Astrocyte (in vitro differentiated cells and primary cell): ENCODE measurements at regions not wholly inside any gene's neighbourhood (a gene's known extent, or its start where the extent isn't known, plus 50 kb on each side); places are given as distances from the start of the nearest gene placed in this dataset.

Source experiments
- DNase-seq: peaks from one replicate; pipeline ENCODE4 v3.0.0-alpha.2; 2010; ENCODE audit warnings: low read depth
- FAIRE-seq: peaks from 2 replicates; lab custom pipeline; 2011; peaks lifted over from hg19 to GRCh38; lab: Jason Lieb, UNC
- H2AFZ ChIP-seq: 2 replicates; pipeline ENCODE4 v1.6.0; 2012; ENCODE audit warnings: low read depth, low read length, inconsistent platforms
- H3K27ac ChIP-seq: 2 replicates; pipeline ENCODE4 v1.5.1; 2011; ENCODE audit warnings: low read depth, low read length, inconsistent platforms
- H3K27me3 ChIP-seq: 2 replicates; pipeline ENCODE4 v1.6.0; 2011; ENCODE audit warnings: low read length, inconsistent platforms; ENCODE audit not compliant: insufficient read depth
- H3K36me3 ChIP-seq: 2 replicates; pipeline ENCODE4 v1.5.1; 2011; ENCODE audit warnings: low read length, inconsistent platforms; ENCODE audit not compliant: insufficient read depth
- H3K4me1 ChIP-seq: 2 replicates; pipeline ENCODE4 v1.5.1; 2011; ENCODE audit warnings: low read length, inconsistent platforms; ENCODE audit not compliant: insufficient read depth
- H3K4me2 ChIP-seq: 2 replicates; pipeline ENCODE4 v1.6.0; 2012; ENCODE audit warnings: low read length, inconsistent platforms
- H3K4me3 ChIP-seq: 2 replicates; pipeline ENCODE4 v1.5.1; 2011; ENCODE audit warnings: low read depth, mild to moderate bottlenecking, low read length, inconsistent platforms; ENCODE audit not compliant: insufficient read depth
- H3K79me2 ChIP-seq: 2 replicates; pipeline ENCODE4 v1.6.0; 2012; ENCODE audit warnings: mild to moderate bottlenecking, low read length, inconsistent platforms; ENCODE audit not compliant: insufficient read depth
- H3K9ac ChIP-seq: 2 replicates; pipeline ENCODE4 v1.6.0; 2012; ENCODE audit warnings: mild to moderate bottlenecking, low read length, inconsistent platforms
- H3K9me3 ChIP-seq: 2 replicates; pipeline ENCODE4 v1.5.1; 2012; ENCODE audit warnings: low read depth, mild to moderate bottlenecking, low read length, inconsistent platforms; ENCODE audit not compliant: insufficient read depth
- H4K20me1 ChIP-seq: 2 replicates; pipeline ENCODE4 v1.6.0; 2012; ENCODE audit warnings: low read length, inconsistent platforms; ENCODE audit not compliant: insufficient read depth
- H3K27ac Mint-ChIP-seq: one replicate; pipeline ENCODE4 v1.8.0; 2021; ENCODE audit warnings: mild to moderate bottlenecking, mixed read lengths; ENCODE audit not compliant: unreplicated experiment
- H3K27me3 Mint-ChIP-seq: one replicate; pipeline ENCODE4 v1.8.0; 2021; ENCODE audit warnings: low read depth, mixed read lengths; ENCODE audit not compliant: unreplicated experiment
- H3K36me3 Mint-ChIP-seq: one replicate; pipeline ENCODE4 v1.8.0; 2021; ENCODE audit warnings: low read depth, mixed read lengths; ENCODE audit not compliant: unreplicated experiment
- H3K4me1 Mint-ChIP-seq: one replicate; pipeline ENCODE4 v1.8.0; 2021; ENCODE audit warnings: low read depth, mixed read lengths; ENCODE audit not compliant: unreplicated experiment
- H3K4me3 Mint-ChIP-seq: one replicate; pipeline ENCODE4 v1.8.0; 2021; ENCODE audit warnings: mild to moderate bottlenecking, moderate library complexity, mixed read lengths; ENCODE audit not compliant: unreplicated experiment
- H3K9me3 Mint-ChIP-seq: one replicate; pipeline ENCODE4 v1.8.0; 2021; ENCODE audit warnings: mild to moderate bottlenecking, mixed read lengths; ENCODE audit not compliant: unreplicated experiment
- CTCF ChIP-seq: IDR thresholded peaks from 2 replicates; pipeline ENCODE4 v1.5.1; 2011; ENCODE audit warnings: low read depth, mild to moderate bottlenecking, inconsistent platforms, low read length, moderate library complexity; ENCODE audit not compliant: insufficient read depth
- EZH2 ChIP-seq: IDR thresholded peaks from 2 replicates; pipeline ENCODE4 v1.6.1; 2012; ENCODE audit warnings: mild to moderate bottlenecking, low read length, inconsistent platforms; ENCODE audit not compliant: insufficient read depth

- no peak for FAIRE-seq
Observed at GRCh38 chr3:76377074-76377473, 591.7 kb upstream of the ZNF717 start.

GRCh38 chr3:76378789-76379188 lies 593.4 kb upstream of the ZNF717 start:
- Mint-ChIP-seq H3K4me1 (no peaks in the 10 kb centered on the region), H3K4me3 (no peak overlapping the region), H3K36me3 (no peaks in the 10 kb centered on the region), H3K27ac (no peak overlapping the region), H3K9me3 (no peaks in the 10 kb centered on the region), H3K27me3 (no peaks in the 10 kb centered on the region)
- Histone ChIP-seq H3K4me3 (no peak overlapping the region), H2AFZ (no peak overlapping the region), H4K20me1 (no peaks in the 10 kb centered on the region), H3K9me3 (no peaks in the 10 kb centered on the region), H3K27me3 (no peaks in the 10 kb centered on the region), H3K36me3 (no peaks in the 10 kb centered on the region), H3K4me1 (no peaks in the 10 kb centered on the region), H3K9ac (no peak overlapping the region), H3K27ac (no peak overlapping the region), H3K79me2 (no peaks in the 10 kb centered on the region), H3K4me2 (no peak overlapping the region)
- TF ChIP-seq CTCF, result no peak
- TF ChIP-seq EZH2, result no peak
- FAIRE-seq (no peak), DNase-seq (no peak)

More at GRCh38 chr3:76377074-76377473, 591.7 kb upstream of the ZNF717 start:
- no peaks in the 10 kb centered on the region for H3K4me1 ChIP-seq
- no peak overlapping the region for H3K4me2 ChIP-seq
- no peaks in the 10 kb centered on the region for H3K79me2 ChIP-seq
- peaks cover 4% of the 10 kb centered on the region for H3K4me1 Mint-ChIP-seq
- H4K20me1 ChIP-seq, result no peaks in the 10 kb centered on the region
- H3K9ac ChIP-seq, result no peak overlapping the region
- no peaks in the 10 kb centered on the region for H3K9me3 ChIP-seq
- H3K27ac Mint-ChIP-seq, result no peak overlapping the region
- H3K27me3 ChIP-seq, result no peaks in the 10 kb centered on the region
- H3K36me3 ChIP-seq, result no peaks in the 10 kb centered on the region
- DNase-seq, result no peak
- TF ChIP-seq EZH2 (no peak), CTCF (no peak)
- H3K27me3 Mint-ChIP-seq, result no peaks in the 10 kb centered on the region
- H3K27ac ChIP-seq, result no peak overlapping the region
- no peak overlapping the region for H2AFZ ChIP-seq
- no peaks in the 10 kb centered on the region for H3K9me3 Mint-ChIP-seq
- H3K4me3 Mint-ChIP-seq, result no peak overlapping the region
- H3K4me3 ChIP-seq, result no peak overlapping the region
- no peaks in the 10 kb centered on the region for H3K36me3 Mint-ChIP-seq

- Mint-ChIP-seq H3K36me3 (no peaks in the 10 kb centered on the region), H3K9me3 (no peaks in the 10 kb centered on the region), H3K4me3 (no peak overlapping the region), H3K27ac (no peak overlapping the region), H3K4me1 (no peaks in the 10 kb centered on the region), H3K27me3 (no peaks in the 10 kb centered on the region)
- no peaks in the 10 kb centered on the region for H3K36me3 ChIP-seq
- no peak overlapping the region for H3K9ac ChIP-seq
- no peaks in the 10 kb centered on the region for H3K79me2 ChIP-seq
- no peaks in the 10 kb centered on the region for H4K20me1 ChIP-seq
- TF ChIP-seq EZH2 (no peak), CTCF (no peak)
- no peaks in the 10 kb centered on the region for H3K4me1 ChIP-seq
- no peak overlapping the region for H3K4me2 ChIP-seq
- H3K27me3 ChIP-seq, result no peaks in the 10 kb centered on the region
- FAIRE-seq (no peak), DNase-seq (no peak)
- H3K27ac ChIP-seq, result no peak overlapping the region
- H3K9me3 ChIP-seq, result no peaks in the 10 kb centered on the region
- H3K4me3 ChIP-seq, result no peak overlapping the region
- H2AFZ ChIP-seq, result no peak overlapping the region
Observed at GRCh38 chr3:76383781-76384180, 598.4 kb upstream of the ZNF717 start.
